ENCODE measurements at regions not wholly inside any gene's neighbourhood (a gene's known extent, or its start where the extent isn't known, plus 50 kb on each side); places are given as distances from the start of the nearest gene placed in this dataset.

DNA sequence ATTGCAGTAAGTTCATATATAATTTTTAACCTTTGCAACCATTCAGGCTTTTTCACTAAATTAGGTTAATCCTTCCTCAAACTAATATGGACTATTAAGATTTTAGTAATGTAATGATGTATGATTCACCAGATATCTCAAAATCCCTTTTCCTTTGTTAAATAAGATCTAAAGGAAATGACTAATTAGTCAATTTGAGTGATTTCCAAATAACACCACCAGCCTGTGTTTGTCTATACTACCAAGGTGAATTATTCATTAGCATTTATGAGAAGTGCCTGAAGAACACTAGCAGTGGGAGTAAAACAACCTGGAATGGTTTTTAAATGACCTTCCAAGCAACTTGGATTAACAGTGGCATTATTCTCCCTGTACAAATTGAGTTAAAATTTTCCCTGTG, 670.6 kb upstream of the PKN2 start:
- H3K36me3 Mint-ChIP-seq (ENCODE audit: low read depth), result no peaks in the 10 kb centered on the region
- TF ChIP-seq, protein P1, sequence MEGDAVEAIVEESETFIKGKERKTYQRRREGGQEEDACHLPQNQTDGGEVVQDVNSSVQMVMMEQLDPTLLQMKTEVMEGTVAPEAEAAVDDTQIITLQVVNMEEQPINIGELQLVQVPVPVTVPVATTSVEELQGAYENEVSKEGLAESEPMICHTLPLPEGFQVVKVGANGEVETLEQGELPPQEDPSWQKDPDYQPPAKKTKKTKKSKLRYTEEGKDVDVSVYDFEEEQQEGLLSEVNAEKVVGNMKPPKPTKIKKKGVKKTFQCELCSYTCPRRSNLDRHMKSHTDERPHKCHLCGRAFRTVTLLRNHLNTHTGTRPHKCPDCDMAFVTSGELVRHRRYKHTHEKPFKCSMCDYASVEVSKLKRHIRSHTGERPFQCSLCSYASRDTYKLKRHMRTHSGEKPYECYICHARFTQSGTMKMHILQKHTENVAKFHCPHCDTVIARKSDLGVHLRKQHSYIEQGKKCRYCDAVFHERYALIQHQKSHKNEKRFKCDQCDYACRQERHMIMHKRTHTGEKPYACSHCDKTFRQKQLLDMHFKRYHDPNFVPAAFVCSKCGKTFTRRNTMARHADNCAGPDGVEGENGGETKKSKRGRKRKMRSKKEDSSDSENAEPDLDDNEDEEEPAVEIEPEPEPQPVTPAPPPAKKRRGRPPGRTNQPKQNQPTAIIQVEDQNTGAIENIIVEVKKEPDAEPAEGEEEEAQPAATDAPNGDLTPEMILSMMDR (IDR thresholded peaks at IDR 0.05), result no peak
- DNase-seq, result no peak
- no peak overlapping the region for H3K27ac Mint-ChIP-seq
- ChIA-PET POLR2A (no interaction called here), CTCF (no interaction called here)
- no peak overlapping the region for H3K4me3 Mint-ChIP-seq
- H3K9me3 Mint-ChIP-seq, result no peaks in the 10 kb centered on the region
- intact Hi-C loops (cut with micrococcal nuclease), result no loop called here
- no peak for ATAC-seq
- H3K27me3 Mint-ChIP-seq, result peaks cover 8% of the 10 kb centered on the region
- no peaks in the 10 kb centered on the region for H3K4me1 Mint-ChIP-seq (ENCODE audit: low read depth)

DNA sequence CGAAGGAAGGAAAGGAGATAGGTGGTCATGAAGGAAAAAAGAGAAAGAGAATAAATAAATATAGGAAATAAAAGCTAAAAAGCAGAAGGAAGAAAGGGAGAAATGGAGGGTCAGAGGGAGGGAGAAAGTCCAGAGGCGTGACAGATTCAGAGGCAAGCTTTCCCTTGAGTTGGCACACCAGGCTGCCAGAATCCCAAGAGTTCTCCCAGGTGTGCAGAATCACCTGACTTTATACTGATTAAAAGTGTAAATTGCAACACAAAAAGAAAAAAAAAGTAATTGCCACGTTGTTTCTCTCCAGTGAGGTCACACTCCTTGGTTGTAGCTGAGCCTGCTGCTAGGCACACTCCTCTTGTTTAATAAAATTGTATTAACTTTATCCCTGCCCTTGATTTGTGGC, 669.9 kb upstream of the PKN2 start:
- no peaks in the 10 kb centered on the region for H3K4me1 Mint-ChIP-seq (ENCODE audit: low read depth)
- POLR2A ChIA-PET, result no interaction called here

DNA sequence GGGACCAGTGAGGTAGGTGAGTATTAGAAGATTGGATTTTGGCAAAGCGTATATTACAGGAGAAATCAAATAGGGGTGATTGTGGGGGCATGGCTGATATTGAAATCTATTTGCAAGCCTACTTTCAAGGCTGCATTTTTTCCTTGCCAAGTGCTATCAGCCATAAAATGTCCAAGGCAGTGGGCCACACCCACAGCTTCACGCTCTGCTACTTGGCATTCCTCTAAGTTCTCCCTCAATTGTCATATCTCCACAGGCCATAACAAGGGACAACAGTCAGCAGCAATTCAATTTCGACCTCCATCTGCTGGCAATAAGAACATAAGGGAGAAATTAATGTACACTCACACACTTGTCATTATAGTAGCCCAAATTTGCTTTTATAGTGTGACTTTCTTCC, 667.1 kb upstream of the PKN2 start:
- ATAC-seq, result no peak
- no peak for DNase-seq
- H3K4me3 Mint-ChIP-seq, result no peak overlapping the region
- no peak overlapping the region for H3K27ac Mint-ChIP-seq
- TF ChIP-seq, protein P1 (IDR thresholded peaks at IDR 0.05), result no peak
- intact Hi-C loops (cut with micrococcal nuclease), result no loop called here
- peaks cover 1% of the 10 kb centered on the region for H3K27me3 Mint-ChIP-seq
- H3K9me3 Mint-ChIP-seq, result no peaks in the 10 kb centered on the region
- no peaks in the 10 kb centered on the region for H3K36me3 Mint-ChIP-seq (ENCODE audit: low read depth)
- H3K4me1 Mint-ChIP-seq (ENCODE audit: low read depth), result no peaks in the 10 kb centered on the region
- ChIA-PET POLR2A (interaction anchor here (0.7 kb wide), 1 partner anchor 87 kb away, joined by 3 read pairs; no protein-coding TSS in a partner anchor), CTCF (no interaction called here)

More for the DNA sequence above, 669.9 kb upstream of the PKN2 start:
- ATAC-seq (no peak), DNase-seq (no peak)
- H3K9me3 Mint-ChIP-seq, result no peaks in the 10 kb centered on the region
- H3K36me3 Mint-ChIP-seq (ENCODE audit: low read depth), result no peaks in the 10 kb centered on the region
- intact Hi-C loops (cut with micrococcal nuclease), result no loop called here
- TF ChIP-seq, protein P1 (IDR thresholded peaks at IDR 0.05), result no peak
- CTCF ChIA-PET, result no interaction called here
- H3K27me3 Mint-ChIP-seq, result peaks cover 8% of the 10 kb centered on the region
- H3K4me3 Mint-ChIP-seq, result no peak overlapping the region
- H3K27ac Mint-ChIP-seq, result no peak overlapping the region

DNA sequence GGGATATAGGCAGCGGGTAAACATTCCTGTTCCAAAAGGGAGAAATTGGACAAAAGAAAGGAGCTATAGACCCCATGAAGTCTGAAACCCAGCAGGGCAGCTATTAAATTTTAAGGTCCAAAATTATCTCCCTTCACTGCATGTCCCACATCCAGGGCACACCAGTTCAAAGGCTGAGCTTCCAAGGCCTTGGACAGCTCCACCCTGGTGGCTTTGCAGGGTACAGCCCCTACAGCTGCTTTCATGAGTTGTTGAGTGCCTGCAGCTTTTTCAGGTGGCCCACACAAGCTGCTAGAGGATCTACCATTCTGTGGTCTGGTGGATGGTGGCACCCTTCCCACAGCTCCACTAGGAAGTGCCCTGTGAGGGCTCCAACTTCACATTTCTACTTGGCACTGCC, 662.5 kb upstream of the PKN2 start:
- intact Hi-C loops (cut with micrococcal nuclease), result no loop called here
- no peaks in the 10 kb centered on the region for H3K36me3 Mint-ChIP-seq (ENCODE audit: low read depth)
- H3K27ac Mint-ChIP-seq, result no peak overlapping the region
- CTCF ChIA-PET, result no interaction called here
- DNase-seq (no peak), ATAC-seq (no peak)
- H3K27me3 Mint-ChIP-seq, result peaks cover 1% of the 10 kb centered on the region
- POLR2A ChIA-PET, result no interaction called here
- no peaks in the 10 kb centered on the region for H3K4me1 Mint-ChIP-seq (ENCODE audit: low read depth)
- TF ChIP-seq, protein P1 (IDR thresholded peaks at IDR 0.05), result no peak
- no peak overlapping the region for H3K4me3 Mint-ChIP-seq
- no peaks in the 10 kb centered on the region for H3K9me3 Mint-ChIP-seq

DNA sequence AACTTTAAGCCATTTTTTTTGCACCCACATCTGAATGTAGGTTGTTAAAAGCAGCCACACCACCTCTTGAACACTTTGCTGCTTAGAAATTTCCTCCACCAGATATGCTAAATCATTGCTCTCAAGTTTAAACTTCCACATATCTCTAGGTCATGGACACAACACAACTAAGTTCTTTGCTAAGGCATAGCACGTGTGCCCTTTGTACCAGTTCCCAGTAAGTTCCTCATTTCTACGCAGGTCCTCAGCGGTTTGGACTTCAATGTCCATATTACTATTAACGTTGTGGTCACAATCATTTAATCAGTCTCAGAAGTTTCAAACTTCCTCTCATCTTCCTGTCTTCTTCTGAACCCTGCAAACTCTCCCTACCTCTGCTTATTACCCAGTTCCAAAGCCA, 661.6 kb upstream of the PKN2 start:
- no peaks in the 10 kb centered on the region for H3K36me3 Mint-ChIP-seq (ENCODE audit: low read depth)
- CTCF ChIA-PET, result no interaction called here
- ATAC-seq, result no peak
- intact Hi-C loops (cut with micrococcal nuclease), result no loop called here
- TF ChIP-seq, protein P1 (IDR thresholded peaks at IDR 0.05), result no peak
- no peak overlapping the region for H3K4me3 Mint-ChIP-seq
- H3K27me3 Mint-ChIP-seq, result peaks cover 4% of the 10 kb centered on the region
- no peaks in the 10 kb centered on the region for H3K9me3 Mint-ChIP-seq
- POLR2A ChIA-PET, result no interaction called here
- H3K4me1 Mint-ChIP-seq (ENCODE audit: low read depth), result no peaks in the 10 kb centered on the region
- no peak overlapping the region for H3K27ac Mint-ChIP-seq
- DNase-seq, result no peak

Measured in activated CD8-positive, alpha-beta T cell treated with anti-CD3 and anti-CD28 coated beads for 36 hours (primary cell).